ENCODE measurements at regions not wholly inside any gene's neighbourhood (a gene's known extent, or its start where the extent isn't known, plus 50 kb on each side); places are given as distances from the start of the nearest gene placed in this dataset.

GRCh38 chr13:26962671-26963070 lies 202.1 kb upstream of the GPR12 start:
- TF ChIP-seq, protein P1, sequence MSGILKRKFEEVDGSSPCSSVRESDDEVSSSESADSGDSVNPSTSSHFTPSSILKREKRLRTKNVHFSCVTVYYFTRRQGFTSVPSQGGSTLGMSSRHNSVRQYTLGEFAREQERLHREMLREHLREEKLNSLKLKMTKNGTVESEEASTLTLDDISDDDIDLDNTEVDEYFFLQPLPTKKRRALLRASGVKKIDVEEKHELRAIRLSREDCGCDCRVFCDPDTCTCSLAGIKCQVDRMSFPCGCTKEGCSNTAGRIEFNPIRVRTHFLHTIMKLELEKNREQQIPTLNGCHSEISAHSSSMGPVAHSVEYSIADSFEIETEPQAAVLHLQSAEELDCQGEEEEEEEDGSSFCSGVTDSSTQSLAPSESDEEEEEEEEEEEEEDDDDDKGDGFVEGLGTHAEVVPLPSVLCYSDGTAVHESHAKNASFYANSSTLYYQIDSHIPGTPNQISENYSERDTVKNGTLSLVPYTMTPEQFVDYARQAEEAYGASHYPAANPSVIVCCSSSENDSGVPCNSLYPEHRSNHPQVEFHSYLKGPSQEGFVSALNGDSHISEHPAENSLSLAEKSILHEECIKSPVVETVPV (CRISPR knock-in tag; IDR thresholded peaks at IDR 0.05), result no peak
- TF ChIP-seq ESRRG (CRISPR knock-in tag; IDR thresholded peaks at IDR 0.05) (no peak), OSR1 (CRISPR knock-in tag; IDR thresholded peaks at IDR 0.05) (no peak), CSDC2 (CRISPR knock-in tag; IDR thresholded peaks at IDR 0.05) (no peak), RARB (CRISPR knock-in tag; IDR thresholded peaks at IDR 0.05) (no peak), ZNF70 (CRISPR knock-in tag; IDR thresholded peaks at IDR 0.05) (no peak), ZFP3 (CRISPR knock-in tag; IDR thresholded peaks at IDR 0.05) (no peak), ZNF8 (CRISPR knock-in tag; IDR thresholded peaks at IDR 0.05) (no peak), TOX (CRISPR knock-in tag; IDR thresholded peaks at IDR 0.05; ENCODE audit: borderline replicate concordance) (no peak), ISL1 (CRISPR knock-in tag; IDR thresholded peaks at IDR 0.05) (no peak), TCF4 (CRISPR knock-in tag; IDR thresholded peaks at IDR 0.05; ENCODE audit: borderline replicate concordance) (no peak), ZC3H10 (CRISPR knock-in tag; IDR thresholded peaks at IDR 0.05) (no peak), ZFP30 (CRISPR knock-in tag; IDR thresholded peaks at IDR 0.05) (no peak), SNAI2 (CRISPR knock-in tag; IDR thresholded peaks at IDR 0.05) (no peak), PATZ1 (CRISPR knock-in tag; IDR thresholded peaks at IDR 0.05; ENCODE audit: borderline replicate concordance) (no peak), BACH2 (CRISPR knock-in tag; IDR thresholded peaks at IDR 0.05; ENCODE audit: borderline replicate concordance) (no peak)
- TF ChIP-seq, protein P2, sequence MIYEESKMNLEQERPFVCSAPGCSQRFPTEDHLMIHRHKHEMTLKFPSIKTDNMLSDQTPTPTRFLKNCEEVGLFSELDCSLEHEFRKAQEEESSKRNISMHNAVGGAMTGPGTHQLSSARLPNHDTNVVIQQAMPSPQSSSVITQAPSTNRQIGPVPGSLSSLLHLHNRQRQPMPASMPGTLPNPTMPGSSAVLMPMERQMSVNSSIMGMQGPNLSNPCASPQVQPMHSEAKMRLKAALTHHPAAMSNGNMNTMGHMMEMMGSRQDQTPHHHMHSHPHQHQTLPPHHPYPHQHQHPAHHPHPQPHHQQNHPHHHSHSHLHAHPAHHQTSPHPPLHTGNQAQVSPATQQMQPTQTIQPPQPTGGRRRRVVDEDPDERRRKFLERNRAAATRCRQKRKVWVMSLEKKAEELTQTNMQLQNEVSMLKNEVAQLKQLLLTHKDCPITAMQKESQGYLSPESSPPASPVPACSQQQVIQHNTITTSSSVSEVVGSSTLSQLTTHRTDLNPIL (CRISPR knock-in tag; IDR thresholded peaks at IDR 0.05; ENCODE audit: low read depth), result no peak
- TF ChIP-seq, protein P3, sequence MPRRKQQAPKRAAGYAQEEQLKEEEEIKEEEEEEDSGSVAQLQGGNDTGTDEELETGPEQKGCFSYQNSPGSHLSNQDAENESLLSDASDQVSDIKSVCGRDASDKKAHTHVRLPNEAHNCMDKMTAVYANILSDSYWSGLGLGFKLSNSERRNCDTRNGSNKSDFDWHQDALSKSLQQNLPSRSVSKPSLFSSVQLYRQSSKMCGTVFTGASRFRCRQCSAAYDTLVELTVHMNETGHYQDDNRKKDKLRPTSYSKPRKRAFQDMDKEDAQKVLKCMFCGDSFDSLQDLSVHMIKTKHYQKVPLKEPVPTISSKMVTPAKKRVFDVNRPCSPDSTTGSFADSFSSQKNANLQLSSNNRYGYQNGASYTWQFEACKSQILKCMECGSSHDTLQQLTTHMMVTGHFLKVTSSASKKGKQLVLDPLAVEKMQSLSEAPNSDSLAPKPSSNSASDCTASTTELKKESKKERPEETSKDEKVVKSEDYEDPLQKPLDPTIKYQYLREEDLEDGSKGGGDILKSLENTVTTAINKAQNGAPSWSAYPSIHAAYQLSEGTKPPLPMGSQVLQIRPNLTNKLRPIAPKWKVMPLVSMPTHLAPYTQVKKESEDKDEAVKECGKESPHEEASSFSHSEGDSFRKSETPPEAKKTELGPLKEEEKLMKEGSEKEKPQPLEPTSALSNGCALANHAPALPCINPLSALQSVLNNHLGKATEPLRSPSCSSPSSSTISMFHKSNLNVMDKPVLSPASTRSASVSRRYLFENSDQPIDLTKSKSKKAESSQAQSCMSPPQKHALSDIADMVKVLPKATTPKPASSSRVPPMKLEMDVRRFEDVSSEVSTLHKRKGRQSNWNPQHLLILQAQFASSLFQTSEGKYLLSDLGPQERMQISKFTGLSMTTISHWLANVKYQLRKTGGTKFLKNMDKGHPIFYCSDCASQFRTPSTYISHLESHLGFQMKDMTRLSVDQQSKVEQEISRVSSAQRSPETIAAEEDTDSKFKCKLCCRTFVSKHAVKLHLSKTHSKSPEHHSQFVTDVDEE (CRISPR knock-in tag; IDR thresholded peaks at IDR 0.05), result no peak
- no peak for ATAC-seq

DNA sequence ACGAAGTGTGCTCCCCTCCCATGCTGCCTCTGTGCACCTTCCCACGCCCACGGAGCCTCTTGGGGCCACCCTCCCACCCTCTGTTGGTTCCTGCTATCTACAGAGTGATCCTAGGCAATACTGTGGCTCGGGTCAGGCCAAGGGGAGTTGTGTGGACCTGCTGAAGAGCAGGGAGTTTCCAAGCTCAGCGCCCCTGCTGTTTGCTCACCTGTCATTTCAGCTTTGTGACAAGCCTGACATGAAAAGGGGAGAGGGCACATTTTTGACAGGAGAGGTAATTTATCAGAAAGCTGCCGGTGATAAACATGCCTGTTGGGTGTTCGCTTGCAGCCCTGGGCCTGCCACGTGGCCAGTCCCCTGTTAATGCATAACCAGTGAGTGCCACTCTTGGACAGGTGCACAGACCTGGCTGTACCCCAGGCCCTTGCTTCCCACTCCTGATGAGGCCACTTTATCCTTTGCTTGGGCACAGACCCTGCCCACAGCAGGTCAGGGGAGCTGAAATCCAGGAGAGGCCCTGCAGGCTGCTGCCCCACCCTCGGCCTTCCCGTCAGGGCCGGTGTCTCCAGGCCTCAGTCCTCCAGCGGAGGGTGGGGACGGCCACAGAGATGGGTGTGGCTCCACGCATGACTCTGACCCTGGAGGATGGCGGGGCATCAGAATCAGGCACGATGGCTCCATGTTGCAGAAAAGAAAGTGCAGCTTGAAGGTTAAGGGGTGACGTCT lies 201.5 kb upstream of the GPR12 start:
- no peak for TF ChIP-seq PPARA (CRISPR knock-in tag; IDR thresholded peaks at IDR 0.05; ENCODE audit: borderline replicate concordance)
- no peak for TF ChIP-seq ZNF8 (CRISPR knock-in tag; IDR thresholded peaks at IDR 0.05)
- TF ChIP-seq BACH2 (CRISPR knock-in tag; IDR thresholded peaks at IDR 0.05; ENCODE audit: borderline replicate concordance), result no peak
- no peak for TF ChIP-seq ZFP30 (CRISPR knock-in tag; IDR thresholded peaks at IDR 0.05)
- TF ChIP-seq ARNTL (CRISPR knock-in tag; IDR thresholded peaks at IDR 0.05; ENCODE audit: borderline replicate concordance, low read depth), result no peak
- TF ChIP-seq POU6F1 (CRISPR knock-in tag; IDR thresholded peaks at IDR 0.05; ENCODE audit: borderline replicate concordance, low read depth), result no peak
- TF ChIP-seq SNAI2 (CRISPR knock-in tag; IDR thresholded peaks at IDR 0.05), result no peak
- no peak for TF ChIP-seq ZNF70 (CRISPR knock-in tag; IDR thresholded peaks at IDR 0.05)
- no peak for TF ChIP-seq PATZ1 (CRISPR knock-in tag; IDR thresholded peaks at IDR 0.05; ENCODE audit: borderline replicate concordance)
- TF ChIP-seq ISL1 (CRISPR knock-in tag; IDR thresholded peaks at IDR 0.05), result no peak
- no peak for TF ChIP-seq TOX (CRISPR knock-in tag; IDR thresholded peaks at IDR 0.05; ENCODE audit: borderline replicate concordance)
- ATAC-seq, result no peak

Data from SK-N-SH treated with all-trans-retinoic acid at 6 μM for 48 hours (cell line).